GM12878 (cell line): ENCODE measurements at regions not wholly inside any gene's neighbourhood (a gene's known extent, or its start where the extent isn't known, plus 50 kb on each side); places are given as distances from the start of the nearest gene placed in this dataset.

Source experiments
- ESRRA ChIP-seq: IDR thresholded peaks from 2 replicates; pipeline ENCODE4 v1.6.1; 2012; ENCODE audit warnings: mild to moderate bottlenecking, low read length, improper control_type of control experiment
- FOXM1 ChIP-seq: IDR thresholded peaks from 2 replicates; pipeline ENCODE4 v1.6.1; 2012; ENCODE audit warnings: low read depth, mild to moderate bottlenecking, inconsistent platforms, low read length, moderate library complexity
- MYB ChIP-seq: fragments of 150-350 bp; IDR thresholded peaks from 2 replicates; pipeline ENCODE4 v1.6.1; 2014; ENCODE audit warnings: mild to moderate bottlenecking, low read depth, low read length, borderline replicate concordance
- NBN ChIP-seq: fragments of 450-650 bp; IDR thresholded peaks from 2 replicates; pipeline ENCODE4 v1.6.1; 2016
- NFXL1 ChIP-seq: fragments of 450-650 bp; IDR thresholded peaks from 2 replicates; pipeline ENCODE4 v1.6.1; 2017; ENCODE audit warnings: antibody characterized with exemption, mild to moderate bottlenecking, borderline replicate concordance
- RAD21 ChIP-seq: IDR thresholded peaks from 2 replicates; pipeline ENCODE4 v1.6.1; 2011; ENCODE audit warnings: mild to moderate bottlenecking, low read depth, low read length, moderate library complexity; ENCODE audit not compliant: insufficient read depth
- RB1 ChIP-seq: fragments of 450-650 bp; formaldehyde crosslinking; IDR thresholded peaks from 2 replicates; pipeline ENCODE4 v1.6.1; 2017; ENCODE audit warnings: mild to moderate bottlenecking, borderline replicate concordance
- RELB ChIP-seq: fragments of 450-650 bp; IDR thresholded peaks from 2 replicates; pipeline ENCODE4 v1.6.1; 2017; ENCODE audit warnings: low read depth, mild to moderate bottlenecking, moderate library complexity
- RUNX3 ChIP-seq: IDR thresholded peaks from 2 replicates; pipeline ENCODE4 v1.6.1; 2012; ENCODE audit warnings: low read length, inconsistent platforms
- SMARCA5 ChIP-seq: fragments of 450-650 bp; IDR thresholded peaks from 2 replicates; pipeline ENCODE4 v1.6.1; 2017; ENCODE audit warnings: mild to moderate bottlenecking
- SMC3 ChIP-seq: IDR thresholded peaks from 2 replicates; pipeline ENCODE4 v1.6.1; 2011; ENCODE audit warnings: low read length, improper control_type of control experiment, borderline replicate concordance
- SPI1 ChIP-seq: IDR thresholded peaks from 2 replicates; pipeline ENCODE4 v1.6.1; 2011; ENCODE audit warnings: low read depth, mild to moderate bottlenecking, low read length, moderate library complexity, borderline replicate concordance; ENCODE audit not compliant: insufficient read depth
- TF ChIP-seq, protein P1 (sequence below): fragments of 450-650 bp; IDR thresholded peaks from 2 replicates; pipeline ENCODE4 v1.6.1; 2016; ENCODE audit warnings: mild to moderate bottlenecking
- TF ChIP-seq, protein P2 (sequence below): IDR thresholded peaks from 2 replicates; pipeline ENCODE4 v1.6.1; 2011; ENCODE audit warnings: mild to moderate bottlenecking, low read depth, low read length, moderate library complexity; ENCODE audit not compliant: insufficient replicate concordance

DNA sequence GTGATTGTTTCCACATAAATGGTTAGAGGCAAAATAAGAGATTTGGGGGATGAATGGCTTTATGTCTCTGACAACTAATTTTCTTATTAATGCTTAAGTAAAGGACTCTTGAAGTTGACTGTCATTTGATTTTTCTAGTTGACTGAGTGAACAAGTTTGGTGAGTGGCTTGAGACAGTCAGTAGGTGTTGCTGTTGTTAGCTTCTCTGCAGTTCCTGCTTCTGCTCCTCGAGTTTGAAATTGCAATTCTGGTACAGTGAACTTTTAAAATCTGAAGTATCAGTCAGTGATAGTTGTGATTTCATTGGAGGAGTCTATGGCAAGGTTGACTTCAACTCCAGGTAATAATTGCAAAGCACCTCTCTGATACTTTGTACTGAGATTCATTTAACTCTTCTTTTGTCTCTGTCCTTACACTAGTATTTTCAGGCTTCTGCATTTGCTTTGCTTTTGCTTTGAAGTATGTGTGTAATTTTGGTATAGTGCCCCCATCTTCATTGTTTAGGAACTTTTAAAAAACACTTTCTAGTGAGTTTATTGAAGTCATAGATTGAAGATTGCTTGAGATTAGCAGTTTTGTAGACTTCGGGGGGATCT, 415.5 kb downstream of the PCNX1 start (continued):
- peak; percentile 20; the same call in 1 of the 2 replicates for TF ChIP-seq RELB
- TF ChIP-seq, protein P1, sequence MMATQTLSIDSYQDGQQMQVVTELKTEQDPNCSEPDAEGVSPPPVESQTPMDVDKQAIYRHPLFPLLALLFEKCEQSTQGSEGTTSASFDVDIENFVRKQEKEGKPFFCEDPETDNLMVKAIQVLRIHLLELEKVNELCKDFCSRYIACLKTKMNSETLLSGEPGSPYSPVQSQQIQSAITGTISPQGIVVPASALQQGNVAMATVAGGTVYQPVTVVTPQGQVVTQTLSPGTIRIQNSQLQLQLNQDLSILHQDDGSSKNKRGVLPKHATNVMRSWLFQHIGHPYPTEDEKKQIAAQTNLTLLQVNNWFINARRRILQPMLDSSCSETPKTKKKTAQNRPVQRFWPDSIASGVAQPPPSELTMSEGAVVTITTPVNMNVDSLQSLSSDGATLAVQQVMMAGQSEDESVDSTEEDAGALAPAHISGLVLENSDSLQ = peak; percentile 60
- peak; percentile 16; the same call in 1 of the 2 replicates for TF ChIP-seq FOXM1
- TF ChIP-seq RUNX3 = no peak
- peak; percentile 80 for TF ChIP-seq SMARCA5
- TF ChIP-seq MYB = no peak
- 0 out of 2 replicates have a peak, but pooled peaks have one; percentile 38 for TF ChIP-seq SPI1
- peak; percentile 85 for TF ChIP-seq RAD21
- TF ChIP-seq NBN = 0 out of 2 replicates have a peak, but pooled peaks have one; percentile 40
- no peak for TF ChIP-seq ESRRA
- no peak for TF ChIP-seq RB1
- TF ChIP-seq SMC3 = peak; percentile 78; the same call in 1 of the 2 replicates
- no peak for TF ChIP-seq NFXL1
- TF ChIP-seq, protein P2, sequence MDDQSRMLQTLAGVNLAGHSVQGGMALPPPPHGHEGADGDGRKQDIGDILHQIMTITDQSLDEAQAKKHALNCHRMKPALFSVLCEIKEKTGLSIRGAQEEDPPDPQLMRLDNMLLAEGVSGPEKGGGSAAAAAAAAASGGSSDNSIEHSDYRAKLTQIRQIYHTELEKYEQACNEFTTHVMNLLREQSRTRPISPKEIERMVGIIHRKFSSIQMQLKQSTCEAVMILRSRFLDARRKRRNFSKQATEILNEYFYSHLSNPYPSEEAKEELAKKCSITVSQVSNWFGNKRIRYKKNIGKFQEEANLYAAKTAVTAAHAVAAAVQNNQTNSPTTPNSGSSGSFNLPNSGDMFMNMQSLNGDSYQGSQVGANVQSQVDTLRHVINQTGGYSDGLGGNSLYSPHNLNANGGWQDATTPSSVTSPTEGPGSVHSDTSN = no peak
- TF ChIP-seq, all 136 proteins: peak for 17
